ENCODE measurements at regions not wholly inside any gene's neighbourhood (a gene's known extent, or its start where the extent isn't known, plus 50 kb on each side); places are given as distances from the start of the nearest gene placed in this dataset.

- TF ChIP-seq, protein P1, sequence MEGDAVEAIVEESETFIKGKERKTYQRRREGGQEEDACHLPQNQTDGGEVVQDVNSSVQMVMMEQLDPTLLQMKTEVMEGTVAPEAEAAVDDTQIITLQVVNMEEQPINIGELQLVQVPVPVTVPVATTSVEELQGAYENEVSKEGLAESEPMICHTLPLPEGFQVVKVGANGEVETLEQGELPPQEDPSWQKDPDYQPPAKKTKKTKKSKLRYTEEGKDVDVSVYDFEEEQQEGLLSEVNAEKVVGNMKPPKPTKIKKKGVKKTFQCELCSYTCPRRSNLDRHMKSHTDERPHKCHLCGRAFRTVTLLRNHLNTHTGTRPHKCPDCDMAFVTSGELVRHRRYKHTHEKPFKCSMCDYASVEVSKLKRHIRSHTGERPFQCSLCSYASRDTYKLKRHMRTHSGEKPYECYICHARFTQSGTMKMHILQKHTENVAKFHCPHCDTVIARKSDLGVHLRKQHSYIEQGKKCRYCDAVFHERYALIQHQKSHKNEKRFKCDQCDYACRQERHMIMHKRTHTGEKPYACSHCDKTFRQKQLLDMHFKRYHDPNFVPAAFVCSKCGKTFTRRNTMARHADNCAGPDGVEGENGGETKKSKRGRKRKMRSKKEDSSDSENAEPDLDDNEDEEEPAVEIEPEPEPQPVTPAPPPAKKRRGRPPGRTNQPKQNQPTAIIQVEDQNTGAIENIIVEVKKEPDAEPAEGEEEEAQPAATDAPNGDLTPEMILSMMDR (IDR thresholded peaks at IDR 0.05; ENCODE audit: poor library complexity, severe bottlenecking), result no peak
- TF ChIP-seq EZH2 (IDR thresholded peaks at IDR 0.05; ENCODE audit: borderline replicate concordance, insufficient read depth, low read length, poor library complexity, severe bottlenecking) (no peak), MXI1 (conservative IDR thresholded peaks at IDR 0.05; ENCODE audit: poor library complexity, severe bottlenecking) (no peak), POLR2AphosphoS5 (IDR thresholded peaks at IDR 0.05) (no peak), TAF1 (IDR thresholded peaks at IDR 0.05; ENCODE audit: low read depth) (no peak), REST (IDR thresholded peaks at IDR 0.05; ENCODE audit: borderline replicate concordance) (no peak), EP300 (conservative IDR thresholded peaks at IDR 0.05; ENCODE audit: poor library complexity, severe bottlenecking) (no peak)
Measured at GRCh38 chr20:20778676-20779075, 66.2 kb upstream of the RALGAPA2 start.
